NT2/D1 (cell line): ENCODE measurements at regions not wholly inside any gene's neighbourhood (a gene's known extent, or its start where the extent isn't known, plus 50 kb on each side); places are given as distances from the start of the nearest gene placed in this dataset.

Experiments used
- DNase-seq: peaks from one replicate; pipeline ENCODE4 v3.0.0-alpha.2; 2011; ENCODE audit warnings: low read depth, low spot score
- H3K27me3 ChIP-seq: 2 replicates; pipeline ENCODE4 v1.6.0; 2011; ENCODE audit warnings: mild to moderate bottlenecking; ENCODE audit not compliant: insufficient read length, insufficient read depth
- H3K36me3 ChIP-seq: 2 replicates; pipeline ENCODE4 v1.6.1; 2011; ENCODE audit warnings: mild to moderate bottlenecking, low read length, mixed read lengths; ENCODE audit not compliant: insufficient read depth, insufficient read length
- H3K4me1 ChIP-seq: 2 replicates; pipeline ENCODE4 v1.5.1; 2011; ENCODE audit not compliant: insufficient read depth, insufficient read length
- H3K4me3 ChIP-seq: 2 replicates; pipeline ENCODE4 v1.5.1; 2011; ENCODE audit warnings: low read depth; ENCODE audit not compliant: insufficient read length
- H3K9ac ChIP-seq: 2 replicates; pipeline ENCODE4 v1.6.0; 2011; ENCODE audit warnings: low read depth; ENCODE audit not compliant: insufficient read length
- H3K9me3 ChIP-seq: 2 replicates; pipeline ENCODE4 v1.5.1; 2011; ENCODE audit warnings: mild to moderate bottlenecking, low read length; ENCODE audit not compliant: insufficient read depth
- SUZ12 ChIP-seq: IDR thresholded peaks from 2 replicates; pipeline ENCODE4 v1.6.1; 2011; ENCODE audit not compliant: insufficient read length, insufficient read depth; ENCODE audit errors: extremely low read depth
- YY1 ChIP-seq: IDR thresholded peaks from 2 replicates; pipeline ENCODE4 v1.6.1; 2011; ENCODE audit not compliant: insufficient read length, insufficient read depth
- ZNF274 ChIP-seq: IDR thresholded peaks from 2 replicates; pipeline ENCODE4 v1.6.1; 2011; ENCODE audit warnings: mild to moderate bottlenecking, low read depth, low read length

DNA sequence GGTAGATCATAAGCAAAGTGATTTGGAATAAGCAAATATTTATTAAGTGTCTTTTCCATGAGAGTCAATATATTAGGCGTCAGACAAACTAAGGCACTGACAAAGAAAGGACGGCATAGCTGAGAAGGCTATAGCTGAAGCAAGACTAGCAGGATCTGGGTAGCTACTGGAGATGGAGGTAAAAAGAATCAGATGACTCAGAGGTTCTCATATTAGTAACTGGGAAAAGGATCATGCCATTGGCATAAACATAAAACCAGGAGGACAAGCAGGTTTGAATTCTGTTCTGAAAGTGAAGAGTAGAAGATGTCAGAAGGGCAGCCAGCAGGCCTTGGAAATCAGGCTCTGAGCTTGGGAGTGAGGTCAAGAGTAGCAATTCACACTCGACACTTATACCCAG, 531.9 kb downstream of the PTPRC start:
- TF ChIP-seq SUZ12 (no peak), ZNF274 (no peak), YY1 (no peak)
- no peak for DNase-seq
- peaks cover 5% of the 10 kb centered on the region; the same call in 1 of the 2 replicates for H3K9me3 ChIP-seq
- H3K4me3 ChIP-seq = no peak overlapping the region
- no peak overlapping the region for H3K9ac ChIP-seq
- no peaks in the 10 kb centered on the region for H3K4me1 ChIP-seq
- no peaks in the 10 kb centered on the region for H3K27me3 ChIP-seq
- no peaks in the 10 kb centered on the region for H3K36me3 ChIP-seq

- TF ChIP-seq SUZ12 (no peak), ZNF274 (no peak), YY1 (no peak)
- DNase-seq = no peak
- H3K4me1 ChIP-seq = no peaks in the 10 kb centered on the region
- H3K4me3 ChIP-seq = no peak overlapping the region
- H3K9ac ChIP-seq = no peak overlapping the region
- H3K36me3 ChIP-seq = no peaks in the 10 kb centered on the region
- H3K9me3 ChIP-seq = peaks cover 5% of the 10 kb centered on the region; the same call in 1 of the 2 replicates
- no peaks in the 10 kb centered on the region for H3K27me3 ChIP-seq
Measured at GRCh38 chr1:199172171-199173124, 533.6 kb downstream of the PTPRC start.

GRCh38 chr1:199173356-199173755, 534.5 kb downstream of the PTPRC start:
- Histone ChIP-seq H3K36me3 (no peaks in the 10 kb centered on the region), H3K4me1 (no peaks in the 10 kb centered on the region), H3K9ac (no peak overlapping the region), H3K4me3 (no peak overlapping the region), H3K27me3 (no peaks in the 10 kb centered on the region), H3K9me3 (peaks cover 5% of the 10 kb centered on the region; the same call in 1 of the 2 replicates)
- no peak for DNase-seq
- no peak for TF ChIP-seq YY1
- TF ChIP-seq ZNF274 = no peak
- no peak for TF ChIP-seq SUZ12

GRCh38 chr1:199174336-199174735, 535.5 kb downstream of the PTPRC start:
- Histone ChIP-seq H3K4me1 (no peaks in the 10 kb centered on the region), H3K27me3 (no peaks in the 10 kb centered on the region), H3K4me3 (no peak overlapping the region), H3K9me3 (peaks cover 5% of the 10 kb centered on the region; the same call in 1 of the 2 replicates), H3K9ac (no peak overlapping the region), H3K36me3 (no peaks in the 10 kb centered on the region)
- no peak for TF ChIP-seq SUZ12
- no peak for TF ChIP-seq YY1
- no peak for TF ChIP-seq ZNF274
- DNase-seq = no peak

- Histone ChIP-seq H3K36me3 (no peaks in the 10 kb centered on the region), H3K27me3 (no peaks in the 10 kb centered on the region), H3K4me1 (no peaks in the 10 kb centered on the region), H3K9me3 (peaks cover 5% of the 10 kb centered on the region; the same call in 1 of the 2 replicates), H3K9ac (no peak overlapping the region), H3K4me3 (no peak overlapping the region)
- no peak for TF ChIP-seq YY1
- no peak for TF ChIP-seq ZNF274
- TF ChIP-seq SUZ12 = no peak
- DNase-seq = no peak
Measured at GRCh38 chr1:199176713-199177112, 537.9 kb downstream of the PTPRC start.

- Histone ChIP-seq H3K9ac (no peak overlapping the region), H3K9me3 (peaks cover 5% of the 10 kb centered on the region; the same call in 1 of the 2 replicates), H3K4me1 (no peaks in the 10 kb centered on the region), H3K4me3 (no peak overlapping the region), H3K36me3 (no peaks in the 10 kb centered on the region), H3K27me3 (no peaks in the 10 kb centered on the region)
- TF ChIP-seq ZNF274 = no peak
- TF ChIP-seq SUZ12 = no peak
- TF ChIP-seq YY1 = no peak
- no peak for DNase-seq
Measured at GRCh38 chr1:199177241-199177640, 538.4 kb downstream of the PTPRC start.

GRCh38 chr1:199178646-199179045, 539.8 kb downstream of the PTPRC start:
- DNase-seq = no peak
- Histone ChIP-seq H3K9ac (no peak overlapping the region), H3K4me3 (no peak overlapping the region), H3K36me3 (no peaks in the 10 kb centered on the region), H3K9me3 (no peaks in the 10 kb centered on the region), H3K27me3 (no peaks in the 10 kb centered on the region), H3K4me1 (no peaks in the 10 kb centered on the region)
- TF ChIP-seq YY1 (no peak), SUZ12 (no peak), ZNF274 (no peak)
